Stomach (tissue), 4 donors: ENCODE measurements at regions not wholly inside any gene's neighbourhood (a gene's known extent, or its start where the extent isn't known, plus 50 kb on each side); places are given as distances from the start of the nearest gene placed in this dataset.

Experiments used
- EP300 ChIP-seq: sonication (generic); formaldehyde crosslinking; IDR thresholded peaks from one replicate; pipeline ENCODE4 v1.6.1; 2017; ENCODE audit warnings: antibody characterized with exemption
- POLR2A ChIP-seq, 4 donors: fragments of 450-650 bp; IDR thresholded peaks; one replicate each; pipeline ENCODE4 v1.6.1; 2016; ENCODE audit warnings: antibody characterized with exemption in 4 of 4, control low read depth in 2 of 4, mild to moderate bottlenecking in 1 of 4, moderate library complexity in 1 of 4
- POLR2AphosphoS5 ChIP-seq, 3 donors: sonication (generic); formaldehyde crosslinking; IDR thresholded peaks; one replicate each; pipeline ENCODE4 v1.6.1; 2016; ENCODE audit warnings: antibody characterized with exemption in 3 of 3
- TF ChIP-seq, protein P1 (sequence below), 7 experiments: fragments of 450-650 bp in 4 of 7; fragments of 200-600 bp in 3 of 7; sonication (generic) in 3 of 7; IDR thresholded peaks; one replicate each; pipeline ENCODE4 v1.5.1; 2016 to 2019; ENCODE audit warnings: antibody characterized with exemption in 7 of 7, control low read depth in 2 of 7, mild to moderate bottlenecking in 1 of 7

DNA sequence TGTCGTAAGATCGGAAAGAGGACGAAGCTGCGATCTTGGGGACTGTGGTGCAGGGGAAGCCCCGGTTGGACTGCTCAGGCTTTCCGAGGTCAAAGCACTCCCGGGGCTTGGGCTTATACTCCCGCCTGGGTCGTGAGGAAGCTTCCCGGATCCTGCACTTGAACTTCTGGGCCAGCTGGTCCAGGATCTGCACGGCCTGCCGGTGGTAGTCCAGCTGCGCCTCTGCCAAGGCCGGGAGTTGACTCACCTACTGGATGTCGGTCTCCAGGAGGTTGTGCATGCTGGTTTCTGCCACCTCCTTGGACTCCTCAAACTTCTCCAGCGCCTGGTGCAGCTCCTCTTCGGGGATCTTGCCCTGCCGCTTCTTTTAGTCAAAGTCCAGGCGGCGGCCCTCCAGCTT is 99.2 kb downstream of the KPNA2 start:
- TF ChIP-seq, protein P1, sequence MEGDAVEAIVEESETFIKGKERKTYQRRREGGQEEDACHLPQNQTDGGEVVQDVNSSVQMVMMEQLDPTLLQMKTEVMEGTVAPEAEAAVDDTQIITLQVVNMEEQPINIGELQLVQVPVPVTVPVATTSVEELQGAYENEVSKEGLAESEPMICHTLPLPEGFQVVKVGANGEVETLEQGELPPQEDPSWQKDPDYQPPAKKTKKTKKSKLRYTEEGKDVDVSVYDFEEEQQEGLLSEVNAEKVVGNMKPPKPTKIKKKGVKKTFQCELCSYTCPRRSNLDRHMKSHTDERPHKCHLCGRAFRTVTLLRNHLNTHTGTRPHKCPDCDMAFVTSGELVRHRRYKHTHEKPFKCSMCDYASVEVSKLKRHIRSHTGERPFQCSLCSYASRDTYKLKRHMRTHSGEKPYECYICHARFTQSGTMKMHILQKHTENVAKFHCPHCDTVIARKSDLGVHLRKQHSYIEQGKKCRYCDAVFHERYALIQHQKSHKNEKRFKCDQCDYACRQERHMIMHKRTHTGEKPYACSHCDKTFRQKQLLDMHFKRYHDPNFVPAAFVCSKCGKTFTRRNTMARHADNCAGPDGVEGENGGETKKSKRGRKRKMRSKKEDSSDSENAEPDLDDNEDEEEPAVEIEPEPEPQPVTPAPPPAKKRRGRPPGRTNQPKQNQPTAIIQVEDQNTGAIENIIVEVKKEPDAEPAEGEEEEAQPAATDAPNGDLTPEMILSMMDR (IDR thresholded peaks at IDR 0.05): no peak
- TF ChIP-seq EP300 (no peak), POLR2A (IDR thresholded peaks at IDR 0.05) (no peak), POLR2AphosphoS5 (IDR thresholded peaks at IDR 0.05) (no peak)
